GM20000 (cell line): ENCODE measurements at regions not wholly inside any gene's neighbourhood (a gene's known extent, or its start where the extent isn't known, plus 50 kb on each side); places are given as distances from the start of the nearest gene placed in this dataset.
"Not testable (repeated sequence)": the region's sequence is repeated elsewhere in the genome, so short reads cannot be mapped to it uniquely, and the experiment has no call there.

Experiments used
- DNase-seq: peaks from one replicate; pipeline ENCODE4 v3.0.0; 2012; ENCODE audit warnings: low spot score
- TF ChIP-seq, protein P1 (sequence below): IDR thresholded peaks from 2 replicates; pipeline ENCODE4 v1.5.1; 2012; ENCODE audit warnings: mild to moderate bottlenecking, control low read depth; ENCODE audit errors: extremely low read depth, missing control alignments

DNA sequence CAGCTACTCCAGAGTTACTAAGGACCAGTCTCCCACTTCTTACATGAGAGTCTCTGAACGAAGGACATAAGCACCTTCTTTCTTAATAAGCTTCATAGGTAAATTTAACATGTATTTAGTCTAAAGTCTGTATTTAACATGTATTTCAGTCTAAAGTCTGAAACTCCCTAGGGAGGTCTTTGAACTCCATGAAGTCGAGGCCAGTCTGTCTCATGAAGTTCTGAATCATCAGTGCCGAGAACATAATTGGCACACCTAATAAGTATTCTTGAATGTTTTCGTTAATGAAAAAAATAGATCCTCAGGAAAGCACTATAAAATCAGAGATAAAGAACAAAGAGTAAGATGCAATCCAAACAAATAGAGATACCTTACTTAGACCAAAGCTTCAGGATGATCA, 945.5 kb downstream of the TTLL7 start:
- no peak for DNase-seq
- TF ChIP-seq, protein P1, sequence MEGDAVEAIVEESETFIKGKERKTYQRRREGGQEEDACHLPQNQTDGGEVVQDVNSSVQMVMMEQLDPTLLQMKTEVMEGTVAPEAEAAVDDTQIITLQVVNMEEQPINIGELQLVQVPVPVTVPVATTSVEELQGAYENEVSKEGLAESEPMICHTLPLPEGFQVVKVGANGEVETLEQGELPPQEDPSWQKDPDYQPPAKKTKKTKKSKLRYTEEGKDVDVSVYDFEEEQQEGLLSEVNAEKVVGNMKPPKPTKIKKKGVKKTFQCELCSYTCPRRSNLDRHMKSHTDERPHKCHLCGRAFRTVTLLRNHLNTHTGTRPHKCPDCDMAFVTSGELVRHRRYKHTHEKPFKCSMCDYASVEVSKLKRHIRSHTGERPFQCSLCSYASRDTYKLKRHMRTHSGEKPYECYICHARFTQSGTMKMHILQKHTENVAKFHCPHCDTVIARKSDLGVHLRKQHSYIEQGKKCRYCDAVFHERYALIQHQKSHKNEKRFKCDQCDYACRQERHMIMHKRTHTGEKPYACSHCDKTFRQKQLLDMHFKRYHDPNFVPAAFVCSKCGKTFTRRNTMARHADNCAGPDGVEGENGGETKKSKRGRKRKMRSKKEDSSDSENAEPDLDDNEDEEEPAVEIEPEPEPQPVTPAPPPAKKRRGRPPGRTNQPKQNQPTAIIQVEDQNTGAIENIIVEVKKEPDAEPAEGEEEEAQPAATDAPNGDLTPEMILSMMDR = no peak

DNA sequence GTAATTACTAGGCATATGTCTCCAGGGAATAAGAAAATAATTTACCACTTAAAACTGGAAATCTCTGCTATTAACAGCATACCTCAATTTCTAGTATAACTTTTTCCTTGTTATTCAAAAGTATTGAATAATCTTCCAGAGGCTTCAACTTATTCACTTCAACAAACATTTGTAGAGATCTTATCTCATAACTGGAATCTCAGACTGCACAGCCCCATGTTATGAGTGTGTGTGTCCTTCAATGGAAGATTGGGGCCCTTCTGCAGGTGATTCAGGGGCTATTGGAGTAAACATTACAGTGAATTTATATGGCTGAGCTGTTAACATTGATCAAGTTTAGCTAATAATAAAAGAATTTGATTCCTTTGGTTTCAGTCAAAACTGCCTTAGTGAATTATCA, 946.1 kb downstream of the TTLL7 start:
- TF ChIP-seq, protein P1 = no peak
- DNase-seq = no peak

DNA sequence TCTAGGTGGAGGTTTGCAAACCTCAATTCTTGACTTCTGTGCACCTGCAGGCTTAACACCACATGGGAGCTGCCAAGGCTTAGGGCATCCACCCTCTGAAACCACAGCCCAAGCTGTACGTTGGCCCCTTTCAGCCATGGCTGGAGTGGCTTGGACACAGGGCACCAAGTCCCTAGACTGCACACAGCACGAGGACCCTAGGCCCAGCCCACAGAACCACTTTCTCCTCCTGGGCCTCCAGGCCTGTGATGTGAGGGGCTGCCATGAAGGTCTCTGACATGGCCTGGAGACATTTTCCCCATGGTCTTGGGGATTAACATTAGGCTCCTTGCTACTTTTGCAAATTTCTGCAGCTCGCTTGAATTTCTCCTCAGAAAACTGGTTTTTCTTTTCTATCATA, 947.9 kb downstream of the TTLL7 start:
- not testable (repeated sequence) for DNase-seq

DNA sequence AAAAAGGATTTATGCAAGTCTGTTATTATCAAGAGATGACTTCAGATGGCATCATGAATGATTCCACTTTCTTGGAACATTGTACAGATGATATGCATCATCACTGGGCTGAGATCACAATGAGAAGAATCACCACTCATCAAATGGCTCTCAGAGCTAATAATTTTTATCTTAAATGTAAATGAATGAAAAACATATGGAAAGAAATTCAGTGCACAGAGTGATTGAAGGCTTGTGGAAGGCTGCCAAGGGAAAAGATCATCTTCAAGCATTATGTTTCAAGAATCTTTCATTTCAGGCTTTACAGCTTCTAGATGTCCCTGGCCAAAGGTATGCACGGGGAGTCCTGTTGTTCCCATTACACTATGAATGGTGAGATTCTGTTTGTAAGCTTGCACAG, 955.7 kb downstream of the TTLL7 start:
- TF ChIP-seq, protein P1 = no peak
- DNase-seq = no peak

DNA sequence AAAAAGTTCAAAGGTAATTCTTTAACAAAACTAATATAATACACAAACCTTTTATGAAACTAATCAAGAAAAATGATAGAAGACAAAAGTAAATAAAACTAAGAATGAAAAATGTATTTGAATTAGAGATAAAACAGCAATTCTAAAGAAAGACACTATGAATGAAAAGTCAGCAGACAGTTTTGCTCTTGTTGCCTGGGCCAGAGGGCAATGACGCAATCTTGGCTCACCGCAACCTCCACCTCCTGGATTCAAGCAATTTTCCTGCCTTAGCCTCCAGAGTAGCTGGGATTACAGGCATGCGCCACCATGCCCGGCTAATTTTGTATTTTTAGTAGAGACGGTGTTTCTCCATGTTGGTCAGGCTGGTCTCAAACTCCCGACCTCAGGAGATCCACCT, 959.8 kb downstream of the TTLL7 start:
- not testable (repeated sequence) for DNase-seq

DNA sequence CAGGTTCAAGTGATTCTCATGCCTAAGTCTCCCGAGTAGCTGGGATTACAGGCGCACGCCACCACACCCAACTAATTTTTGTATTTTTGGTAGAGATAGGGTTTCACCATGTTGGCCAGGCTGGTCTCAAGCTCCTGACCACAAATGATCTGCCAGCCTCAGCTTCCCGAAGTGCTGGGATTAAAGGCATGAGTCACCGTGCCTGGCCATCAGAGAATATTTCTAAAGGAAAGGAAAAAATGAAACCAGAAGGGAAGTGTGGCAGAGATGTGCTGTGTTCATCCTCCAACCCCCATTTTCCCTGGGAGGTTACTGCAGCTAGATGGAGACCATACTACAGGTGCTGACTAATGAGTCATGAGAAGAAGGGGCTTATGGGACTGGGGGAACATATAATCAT, 964.1 kb downstream of the TTLL7 start:
- no peak for DNase-seq
- TF ChIP-seq, protein P1 = no peak

DNA sequence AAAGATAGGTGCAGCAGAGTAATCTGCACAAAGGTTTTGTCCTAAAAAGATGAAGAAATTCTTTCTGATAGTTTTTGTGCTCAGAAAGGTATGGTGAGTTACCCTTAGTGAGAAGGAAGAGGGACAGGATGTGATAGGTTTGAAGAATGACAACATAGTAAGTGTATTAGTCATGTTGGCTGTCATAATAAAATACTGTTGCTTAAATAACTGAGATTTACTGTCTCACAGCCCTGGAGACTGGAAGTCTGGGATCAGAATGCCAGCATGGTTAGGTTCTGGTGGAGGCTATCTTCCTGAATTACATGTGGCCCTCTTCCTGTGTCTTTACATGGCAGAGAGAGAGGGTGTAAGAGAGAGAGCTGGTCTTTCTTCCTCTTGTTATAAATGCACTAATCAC, 965.2 kb downstream of the TTLL7 start:
- no peak for DNase-seq
- TF ChIP-seq, protein P1 = no peak

DNA sequence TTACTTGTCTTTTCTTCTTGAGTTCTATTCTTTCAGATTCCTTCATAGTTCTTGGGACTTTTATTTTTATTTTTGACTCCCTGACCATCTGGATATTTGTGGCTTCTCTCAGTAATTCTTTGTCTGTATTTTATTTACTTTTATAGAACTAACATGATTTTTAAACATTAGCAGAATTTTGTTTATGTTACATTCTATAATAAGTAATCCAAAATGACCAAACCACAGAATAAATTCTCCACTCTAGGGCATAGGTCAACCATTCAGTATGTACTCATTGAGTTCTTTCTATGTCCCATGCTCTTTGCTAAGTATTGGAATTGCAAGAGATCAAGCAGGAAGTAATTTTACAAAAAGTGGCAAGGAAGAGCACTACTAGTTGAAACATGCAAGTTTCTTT, 969.0 kb downstream of the TTLL7 start:
- TF ChIP-seq, protein P1 = no peak
- no peak for DNase-seq

DNA sequence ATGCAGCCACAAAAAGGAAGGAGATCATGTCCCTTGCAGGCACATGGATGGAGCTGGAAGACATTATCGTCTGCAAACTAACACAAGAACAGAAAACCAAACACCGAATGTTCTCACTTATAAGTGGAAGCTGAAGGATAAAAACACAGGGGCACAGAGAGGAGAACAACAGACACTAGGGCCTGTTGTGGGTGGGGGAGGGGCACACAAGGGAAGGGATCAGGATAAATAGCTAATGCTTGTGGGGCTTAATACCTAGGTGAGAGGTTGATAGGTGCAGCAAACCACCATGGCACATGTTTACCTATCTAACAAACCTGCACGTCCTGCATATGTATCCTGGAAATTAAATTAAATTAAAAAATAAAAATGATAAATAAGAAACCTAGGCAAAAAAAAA, 969.9 kb downstream of the TTLL7 start:
- DNase-seq = no peak

More for the DNA sequence above, 969.9 kb downstream of the TTLL7 start:
- TF ChIP-seq, protein P1 = no peak
